DND-41 (cell line): ENCODE measurements at regions not wholly inside any gene's neighbourhood (a gene's known extent, or its start where the extent isn't known, plus 50 kb on each side); places are given as distances from the start of the nearest gene placed in this dataset.

Source experiments
- CTCF ChIP-seq: IDR thresholded peaks from 2 replicates; pipeline ENCODE4 v1.5.1; 2012; ENCODE audit warnings: borderline replicate concordance, low read length, moderate library complexity, mild to moderate bottlenecking; ENCODE audit not compliant: poor library complexity, severe bottlenecking; ENCODE audit errors: extremely low read depth
- EZH2 ChIP-seq: IDR thresholded peaks from 3 replicates; pipeline ENCODE4 v1.6.1; 2012; ENCODE audit warnings: borderline replicate concordance, low read depth, mild to moderate bottlenecking, moderate library complexity, low read length, inconsistent platforms; ENCODE audit not compliant: severe bottlenecking

- TF ChIP-seq CTCF, result no peak
- TF ChIP-seq EZH2, result no peak
These were observed 106.0 kb upstream of the CDH4 start for GRCh38 chr20:61146023-61146422.
